GM12878 (cell line): ENCODE measurements at regions not wholly inside any gene's neighbourhood (a gene's known extent, or its start where the extent isn't known, plus 50 kb on each side); places are given as distances from the start of the nearest gene placed in this dataset.
A peak's percentile ranks its signal among the peaks of the same experiment; 100 is the strongest.

Experiments
- ATAC-seq: fragments of 200-7000 bp; cut with Tn5 transposase; 3 replicates; pipeline ENCODE4 v1.9.1; 2020; ENCODE audit warnings: mild to moderate bottlenecking, moderate library complexity
- BruUV-seq: library from RNA; stranded (reverse); fragments of 400-500 nt; replicated peaks from 2 replicates; lab custom pipeline; 2021; lab: Mats Ljungman, UMichigan
- CTCF ChIA-PET: fragments of 300-600 bp; sonication (Branson Sonifier 250); formaldehyde crosslinking; extraction: SDS; loops from one replicate; lab custom pipeline; 2021; ENCODE audit warnings: inconsistent platforms; lab: Yijun Ruan, JAX
- POLR2A ChIA-PET: fragments of 350-600 bp; formaldehyde crosslinking; extraction: SDS; loops from one replicate; lab custom pipeline; 2021; ENCODE audit warnings: inconsistent platforms; lab: Charles Lee
- RAD21 ChIA-PET: fragments of 300-600 bp; sonication (Branson Sonifier 250); formaldehyde crosslinking; loops from one replicate; lab custom pipeline; 2023; ENCODE audit warnings: antibody characterized with exemption; ENCODE audit not compliant: unreplicated experiment; lab: Charles Lee
- SMC1A ChIA-PET: fragments of 300-600 bp; sonication (Branson Sonifier 250); formaldehyde crosslinking; loops from one replicate; lab custom pipeline; 2023; ENCODE audit not compliant: unreplicated experiment, uncharacterized antibody; lab: Charles Lee
- DNase-seq: peaks from one replicate; pipeline ENCODE4 v3.0.0-alpha.2; 2011; ENCODE audit warnings: low read depth, low spot score
- FAIRE-seq: peaks from 3 replicates; lab custom pipeline; 2011; peaks lifted over from hg19 to GRCh38; lab: Jason Lieb, UNC
- H2AFZ ChIP-seq: 2 replicates; pipeline ENCODE4 v1.6.0; 2011; ENCODE audit warnings: low read depth, low read length, control low read depth; ENCODE audit not compliant: control insufficient read depth
- H3K27ac ChIP-seq: 2 replicates; pipeline ENCODE4 v1.5.1; 2011; ENCODE audit warnings: control low read depth; ENCODE audit not compliant: control insufficient read depth, insufficient read depth
- H3K27me3 ChIP-seq, 2 experiments: replicated peaks in 1 of 2; 2 replicates each; pipeline versions ENCODE4 v1.6.0 to v1.6.1; 2011; ENCODE audit warnings: low read length in 1 of 2; ENCODE audit not compliant: control insufficient read depth in 2 of 2, insufficient read depth in 2 of 2
- H3K36me3 ChIP-seq, 2 experiments: 2 replicates each; pipeline ENCODE4 v1.5.1; 2011; ENCODE audit warnings: low read length in 1 of 2; ENCODE audit not compliant: control insufficient read depth in 2 of 2, insufficient read depth in 2 of 2
- H3K4me1 ChIP-seq: 2 replicates; pipeline ENCODE4 v1.6.1; 2011; ENCODE audit warnings: mild to moderate bottlenecking, low read length, moderate library complexity, mixed read lengths; ENCODE audit not compliant: control insufficient read depth, insufficient read depth
- H3K4me2 ChIP-seq: 2 replicates; pipeline ENCODE4 v1.6.0; 2011; ENCODE audit warnings: control low read depth; ENCODE audit not compliant: control insufficient read depth, insufficient read depth
- H3K4me3 ChIP-seq: fragments of 200-600 bp; sonication (generic); 2 replicates; pipeline ENCODE4 v1.5.1; 2016
- H3K79me2 ChIP-seq: 2 replicates; pipeline ENCODE4 v1.6.0; 2011; ENCODE audit warnings: low read length; ENCODE audit not compliant: control insufficient read depth, insufficient read depth
- H3K9ac ChIP-seq: 2 replicates; pipeline ENCODE4 v1.8.0; 2011; ENCODE audit warnings: low read length, control low read depth, mixed read lengths; ENCODE audit not compliant: control insufficient read depth, insufficient read depth
- H3K9me3 ChIP-seq: replicated peaks from 3 replicates; pipeline ENCODE4 v1.5.1; 2011; ENCODE audit warnings: mild to moderate bottlenecking, low read length; ENCODE audit not compliant: control insufficient read depth, insufficient read depth
- H4K20me1 ChIP-seq: 2 replicates; pipeline ENCODE4 v1.6.0; 2011; ENCODE audit not compliant: control insufficient read depth, insufficient read depth
- ASH2L ChIP-seq: fragments of 300-600, 200-600 bp; sonication (generic); IDR thresholded peaks from 2 replicates; pipeline ENCODE4 v1.6.1; 2017; ENCODE audit warnings: low read depth, mild to moderate bottlenecking, borderline replicate concordance
- CREB1 ChIP-seq: IDR thresholded peaks from 2 replicates; pipeline ENCODE4 v1.6.1; 2012; ENCODE audit warnings: low read depth, mild to moderate bottlenecking, inconsistent platforms
- GABPA ChIP-seq: IDR thresholded peaks from 2 replicates; pipeline ENCODE4 v1.6.1; 2014; ENCODE audit warnings: antibody characterized with exemption, low read depth, mild to moderate bottlenecking, inconsistent platforms
- GATAD2B ChIP-seq: fragments of 450-650 bp; conservative IDR thresholded peaks from 2 replicates; pipeline ENCODE4 v1.6.1; 2017; ENCODE audit warnings: low read depth, mild to moderate bottlenecking, moderate library complexity
- HDAC2 ChIP-seq: fragments of 200-600 bp; sonication (generic); IDR thresholded peaks from 2 replicates; pipeline ENCODE4 v1.6.1; 2017
- KLF5 ChIP-seq: fragments of 450-650 bp; IDR thresholded peaks from 2 replicates; pipeline ENCODE4 v1.6.1; 2014; ENCODE audit warnings: mild to moderate bottlenecking; ENCODE audit not compliant: partially characterized antibody
- MEF2B ChIP-seq: fragments of 450-650 bp; IDR thresholded peaks from 2 replicates; pipeline ENCODE4 v1.6.1; 2018; ENCODE audit warnings: mild to moderate bottlenecking, moderate library complexity; ENCODE audit not compliant: partially characterized antibody, poor library complexity, severe bottlenecking
- NBN ChIP-seq: fragments of 450-650 bp; IDR thresholded peaks from 2 replicates; pipeline ENCODE4 v1.6.1; 2016
- RAD21 ChIP-seq: IDR thresholded peaks from 2 replicates; pipeline ENCODE4 v1.6.1; 2011; ENCODE audit warnings: mild to moderate bottlenecking, low read depth, low read length, moderate library complexity; ENCODE audit not compliant: insufficient read depth
- RB1 ChIP-seq: fragments of 450-650 bp; formaldehyde crosslinking; IDR thresholded peaks from 2 replicates; pipeline ENCODE4 v1.6.1; 2017; ENCODE audit warnings: mild to moderate bottlenecking, borderline replicate concordance
- RCOR1 ChIP-seq: conservative IDR thresholded peaks from 2 replicates; pipeline ENCODE4 v1.6.1; 2012; ENCODE audit warnings: low read depth, low read length, improper control_type of control experiment
- RUNX3 ChIP-seq: IDR thresholded peaks from 2 replicates; pipeline ENCODE4 v1.6.1; 2012; ENCODE audit warnings: low read length, inconsistent platforms
- SIN3A ChIP-seq: IDR thresholded peaks from 2 replicates; pipeline ENCODE4 v1.6.1; 2012; ENCODE audit warnings: low read depth, low read length, improper control_type of control experiment
- SMC3 ChIP-seq: IDR thresholded peaks from 2 replicates; pipeline ENCODE4 v1.6.1; 2011; ENCODE audit warnings: low read length, improper control_type of control experiment, borderline replicate concordance
- SP1 ChIP-seq: IDR thresholded peaks from one replicate; pipeline ENCODE4 v1.6.1; 2011; ENCODE audit warnings: low read depth, low read length
- SREBF1 ChIP-seq: IDR thresholded peaks from 2 replicates; pipeline ENCODE4 v1.6.1; 2012; ENCODE audit warnings: mild to moderate bottlenecking, low read length
- WRNIP1 ChIP-seq: IDR thresholded peaks from 2 replicates; pipeline ENCODE4 v1.6.1; 2011; ENCODE audit warnings: low read depth, low read length, improper control_type of control experiment, borderline replicate concordance
- YY1 ChIP-seq: IDR thresholded peaks from 2 replicates; pipeline ENCODE4 v1.6.1; 2011; ENCODE audit warnings: low read depth, mild to moderate bottlenecking, low read length
- ZNF207 ChIP-seq: fragments of 450-650 bp; IDR thresholded peaks from 2 replicates; pipeline ENCODE4 v1.6.1; 2014; ENCODE audit warnings: antibody characterized with exemption, mild to moderate bottlenecking, borderline replicate concordance
- ZNF24 ChIP-seq: fragments of 450-650 bp; IDR thresholded peaks from 2 replicates; pipeline ENCODE4 v1.6.1; 2017; ENCODE audit warnings: antibody characterized with exemption, mild to moderate bottlenecking
- ZSCAN29 ChIP-seq: fragments of 450-650 bp; IDR thresholded peaks from 2 replicates; pipeline ENCODE4 v1.6.1; 2017; ENCODE audit warnings: mild to moderate bottlenecking, moderate library complexity
- WGBS: methylation state at CpG from one replicate; pipeline ENCODE4 v1.1.6; 2016; ENCODE audit warnings: low lambda C conversion rate; ENCODE audit not compliant: insufficient replicate concordance, insufficient coverage; ENCODE audit errors: missing lambda C conversion rate; 5-methylcytosine and 5-hydroxymethylcytosine counted together
- in situ Hi-C: fragments of 300-500 bp; cut with MboI; formaldehyde crosslinking; loops from 9 replicates; pipeline ENCODE4 v1.14.3; 2018; ENCODE audit warnings: mixed read lengths
- intact Hi-C: fragments of 100-400 bp; cut with micrococcal nuclease; formaldehyde crosslinking; loops from one replicate; pipeline ENCODE4 v1.14.2; 2022; ENCODE audit not compliant: unreplicated experiment
- TF ChIP-seq, protein P1 (sequence below): fragments of 450-650 bp; IDR thresholded peaks from 2 replicates; pipeline ENCODE4 v1.6.1; 2017; ENCODE audit warnings: mild to moderate bottlenecking, moderate library complexity
- TF ChIP-seq, protein P2 (sequence below): IDR thresholded peaks from 2 replicates; pipeline ENCODE4 v1.6.1; 2011; ENCODE audit warnings: borderline replicate concordance, low read depth, mild to moderate bottlenecking, moderate library complexity, low read length; ENCODE audit not compliant: insufficient read depth, poor library complexity, severe bottlenecking

DNA sequence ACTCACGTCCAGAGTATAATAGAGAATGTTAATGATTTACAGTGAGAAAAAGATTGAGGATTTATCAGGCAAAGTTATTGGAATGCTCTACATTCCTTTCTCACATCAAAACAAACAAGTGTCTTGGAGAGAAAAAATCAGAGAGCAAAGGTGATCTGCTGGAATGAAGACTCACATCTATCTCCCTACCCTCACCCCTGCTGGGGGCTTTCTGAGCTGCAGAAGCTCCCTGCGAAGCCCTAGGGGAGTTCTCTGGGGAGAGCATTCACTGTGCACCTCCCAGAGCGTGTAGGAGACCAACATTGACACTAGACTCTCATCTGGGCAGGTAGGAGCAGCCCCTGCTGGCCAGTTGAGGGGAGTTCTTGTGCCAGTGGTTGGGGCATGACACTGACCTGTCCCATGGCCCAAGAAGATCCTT lies 76.6 kb upstream of the ADAMTS16 start:
- ChIA-PET CTCF (interaction anchor here (0.7 to 2.3 kb wide), 5 partner anchors 13 to 379 kb away, joined by 3 to 17 read pairs (median 5); no protein-coding TSS in a partner anchor), POLR2A (interaction anchor here (2.5 kb wide), 1 partner anchor 12 kb away, joined by 6 read pairs; no protein-coding TSS in a partner anchor), RAD21 (interaction anchor here (0.7 to 4.3 kb wide), 13 partner anchors 10 to 356 kb away, joined by 3 to 37 read pairs (median 4); no protein-coding TSS in a partner anchor), SMC1A (interaction anchor here (0.7 to 6.7 kb wide), 9 partner anchors 9 to 187 kb away, joined by 3 to 43 read pairs (median 9); no protein-coding TSS in a partner anchor)
- FAIRE-seq (no peak), ATAC-seq (peak; percentile 70), DNase-seq (no peak)
- 9% methylated on average over 3 of the region's 3 CpGs for WGBS
- Histone ChIP-seq H3K4me1 (no peaks in the 10 kb centered on the region; the same call in 1 of the 2 replicates), H3K9me3 (no peaks in the 10 kb centered on the region), H3K4me2 (no peak overlapping the region), H3K9ac (no peak overlapping the region), H3K4me3 (no peak overlapping the region), H3K79me2 (no peaks in the 10 kb centered on the region), H4K20me1 (no peaks in the 10 kb centered on the region), H3K36me3 (no peaks in the 10 kb centered on the region), H3K27me3 (no peaks in the 10 kb centered on the region), H2AFZ (no peak overlapping the region), H3K27ac (no peak overlapping the region)
- in situ Hi-C loops: no loop called here
- intact Hi-C loops: no loop called here
- BruUV-seq: no TSS peak
- TF ChIP-seq KLF5 (no peak), GATAD2B (no peak), RB1 (no peak), WRNIP1 (no peak), ZSCAN29 (no peak), RAD21 (peak; percentile 83), SP1 (no peak), SREBF1 (no peak), SIN3A (no peak), ZNF24 (no peak), GABPA (no peak), MEF2B (peak; percentile 61), ASH2L (no peak), CREB1 (peak; percentile 37; the same call in 1 of the 2 replicates), HDAC2 (no peak), NBN (no peak), RCOR1 (no peak), RUNX3 (peak; percentile 32; the same call in 1 of the 2 replicates), YY1 (0 out of 2 replicates have a peak, but pooled peaks have one; percentile 27), SMC3 (peak; percentile 41; the same call in 1 of the 2 replicates), ZNF207 (no peak)
- TF ChIP-seq, protein P1, sequence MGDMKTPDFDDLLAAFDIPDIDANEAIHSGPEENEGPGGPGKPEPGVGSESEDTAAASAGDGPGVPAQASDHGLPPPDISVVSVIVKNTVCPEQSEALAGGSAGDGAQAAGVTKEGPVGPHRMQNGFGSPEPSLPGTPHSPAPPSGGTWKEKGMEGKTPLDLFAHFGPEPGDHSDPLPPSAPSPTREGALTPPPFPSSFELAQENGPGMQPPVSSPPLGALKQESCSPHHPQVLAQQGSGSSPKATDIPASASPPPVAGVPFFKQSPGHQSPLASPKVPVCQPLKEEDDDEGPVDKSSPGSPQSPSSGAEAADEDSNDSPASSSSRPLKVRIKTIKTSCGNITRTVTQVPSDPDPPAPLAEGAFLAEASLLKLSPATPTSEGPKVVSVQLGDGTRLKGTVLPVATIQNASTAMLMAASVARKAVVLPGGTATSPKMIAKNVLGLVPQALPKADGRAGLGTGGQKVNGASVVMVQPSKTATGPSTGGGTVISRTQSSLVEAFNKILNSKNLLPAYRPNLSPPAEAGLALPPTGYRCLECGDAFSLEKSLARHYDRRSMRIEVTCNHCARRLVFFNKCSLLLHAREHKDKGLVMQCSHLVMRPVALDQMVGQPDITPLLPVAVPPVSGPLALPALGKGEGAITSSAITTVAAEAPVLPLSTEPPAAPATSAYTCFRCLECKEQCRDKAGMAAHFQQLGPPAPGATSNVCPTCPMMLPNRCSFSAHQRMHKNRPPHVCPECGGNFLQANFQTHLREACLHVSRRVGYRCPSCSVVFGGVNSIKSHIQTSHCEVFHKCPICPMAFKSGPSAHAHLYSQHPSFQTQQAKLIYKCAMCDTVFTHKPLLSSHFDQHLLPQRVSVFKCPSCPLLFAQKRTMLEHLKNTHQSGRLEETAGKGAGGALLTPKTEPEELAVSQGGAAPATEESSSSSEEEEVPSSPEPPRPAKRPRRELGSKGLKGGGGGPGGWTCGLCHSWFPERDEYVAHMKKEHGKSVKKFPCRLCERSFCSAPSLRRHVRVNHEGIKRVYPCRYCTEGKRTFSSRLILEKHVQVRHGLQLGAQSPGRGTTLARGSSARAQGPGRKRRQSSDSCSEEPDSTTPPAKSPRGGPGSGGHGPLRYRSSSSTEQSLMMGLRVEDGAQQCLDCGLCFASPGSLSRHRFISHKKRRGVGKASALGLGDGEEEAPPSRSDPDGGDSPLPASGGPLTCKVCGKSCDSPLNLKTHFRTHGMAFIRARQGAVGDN: no peak
- TF ChIP-seq, protein P2, sequence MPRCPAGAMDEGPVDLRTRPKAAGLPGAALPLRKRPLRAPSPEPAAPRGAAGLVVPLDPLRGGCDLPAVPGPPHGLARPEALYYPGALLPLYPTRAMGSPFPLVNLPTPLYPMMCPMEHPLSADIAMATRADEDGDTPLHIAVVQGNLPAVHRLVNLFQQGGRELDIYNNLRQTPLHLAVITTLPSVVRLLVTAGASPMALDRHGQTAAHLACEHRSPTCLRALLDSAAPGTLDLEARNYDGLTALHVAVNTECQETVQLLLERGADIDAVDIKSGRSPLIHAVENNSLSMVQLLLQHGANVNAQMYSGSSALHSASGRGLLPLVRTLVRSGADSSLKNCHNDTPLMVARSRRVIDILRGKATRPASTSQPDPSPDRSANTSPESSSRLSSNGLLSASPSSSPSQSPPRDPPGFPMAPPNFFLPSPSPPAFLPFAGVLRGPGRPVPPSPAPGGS: peak; percentile 90
